Pancreas (tissue), 10 donors: ENCODE measurements at regions not wholly inside any gene's neighbourhood (a gene's known extent, or its start where the extent isn't known, plus 50 kb on each side); places are given as distances from the start of the nearest gene placed in this dataset.

Source experiments
- ATAC-seq, 4 donors: fragments of 200-7000 bp; cut with Tn5 transposase; one replicate each; pipeline versions ENCODE4 v1.8.0 to v1.9.1; 2020; ENCODE audit warnings: mild to moderate bottlenecking in 4 of 4, moderate library complexity in 4 of 4
- DNase-seq, 6 donors: peaks; one replicate each; pipeline ENCODE4 v3.0.0-alpha.2; 2020
- FAIRE-seq: peaks from 2 replicates; lab custom pipeline; 2012; peaks lifted over from hg19 to GRCh38; lab: Jason Lieb, UNC
- H3K27ac ChIP-seq, 4 donors: fragments of 200-600 bp; sonication (generic); 1 replicate in 3 of 4; 2 replicates in 1 of 4; pipeline versions ENCODE4 v1.5.0 to v1.8.0; 2020
- H3K27me3 ChIP-seq, 4 donors: fragments of 200-600 bp; one replicate each; pipeline ENCODE4 v1.8.0; 2021
- H3K36me3 ChIP-seq, 3 donors: fragments of 200-600 bp; sonication (generic) in 1 of 3; one replicate each; pipeline versions ENCODE4 v1.5.0 to v1.8.0; 2020 to 2021
- H3K4me1 ChIP-seq, 3 donors: fragments of 200-600 bp; one replicate each; pipeline ENCODE4 v1.8.0; 2021
- H3K4me3 ChIP-seq, 4 donors: fragments of 200-600 bp; sonication (generic) in 2 of 4; one replicate each; pipeline versions ENCODE4 v1.5.0 to v1.8.0; 2020 to 2021
- H3K9me3 ChIP-seq, 4 donors: fragments of 200-600 bp; one replicate each; pipeline ENCODE4 v1.8.0; 2021
- CTCF ChIP-seq, 4 donors: fragments of 200-600 bp; sonication (generic) in 3 of 4; IDR thresholded peaks; one replicate each; pipeline versions ENCODE4 v1.5.0 to v1.8.0; 2021; ENCODE audit warnings: antibody characterized with exemption in 4 of 4
- WGBS, 2 donors: extraction: QIAGEN DNeasy Blood & Tissue Kit; methylation state at CpG; one replicate each; pipeline ENCODE4 v1.1.7; 2013; 5-methylcytosine and 5-hydroxymethylcytosine counted together
- intact Hi-C, 3 donors: fragments of 100-400 bp; cut with DNase I; formaldehyde crosslinking; loops; one replicate each; pipeline versions ENCODE4 v1.11.1 to v1.14.2; 2022
- donor health status: healthy with polysubstance abuse.
- donor health status: DM: no; HTN: no; CAD: no; lungs with moderate emphysema.
- donor health status: DM: no; HTN: no; CAD: no.
- donor health status: control.
- donor health status: control.
- donor health status: Bipolar disorder and iron deficiency.
- donor health status: DM: yes; HTN: yes; CAD: no.
- donor health status: DM: no; HTN: no; CAD: no.
- donor health status: DM: no; HTN: no; CAD: no.
- donor health status: DM: yes; HTN: yes; CAD: no.

- Histone ChIP-seq H3K4me1 (no peaks in the 10 kb centered on the region), H3K36me3 (no peaks in the 10 kb centered on the region), H3K9me3 (no peaks in the 10 kb centered on the region), H3K4me3 (no peak overlapping the region), H3K27ac (no peak overlapping the region), H3K27me3 (no peaks in the 10 kb centered on the region)
- DNase-seq (no peak), FAIRE-seq (no peak), ATAC-seq (no peak)
- intact Hi-C loops: no loop called here
- 41 to 48% methylated on average over 8 of the region's 8 CpGs for WGBS, 2 donors
- no peak for TF ChIP-seq CTCF (IDR thresholded peaks at IDR 0.05)
Measured at GRCh38 chr14:98924046-98924445, 348.0 kb downstream of the BCL11B start.

GRCh38 chr14:98925354-98926040, 346.5 kb downstream of the BCL11B start:
- Histone ChIP-seq H3K9me3 (no peaks in the 10 kb centered on the region), H3K27me3 (no peaks in the 10 kb centered on the region), H3K4me1 (no peaks in the 10 kb centered on the region), H3K27ac (no peak overlapping the region), H3K4me3 (no peak overlapping the region), H3K36me3 (no peaks in the 10 kb centered on the region)
- TF ChIP-seq CTCF (IDR thresholded peaks at IDR 0.05): no peak
- ATAC-seq (no peak), FAIRE-seq (no peak), DNase-seq (no peak)
- intact Hi-C loops: no loop called here
- 69 to 74% methylated on average over 7 of the region's 7 CpGs for WGBS, 2 donors

GRCh38 chr14:98926146-98926545, 345.9 kb downstream of the BCL11B start:
- FAIRE-seq: no peak
- no peak overlapping the region for H3K4me3 ChIP-seq
- WGBS, 2 donors: 59 to 72% methylated on average over 11 of the region's 11 CpGs
- TF ChIP-seq CTCF (IDR thresholded peaks at IDR 0.05): no peak
- intact Hi-C loops: no loop called here
- H3K27me3 ChIP-seq: no peaks in the 10 kb centered on the region
- DNase-seq: no peak
- H3K4me1 ChIP-seq: no peaks in the 10 kb centered on the region
- no peaks in the 10 kb centered on the region for H3K36me3 ChIP-seq
- no peaks in the 10 kb centered on the region for H3K9me3 ChIP-seq
- ATAC-seq: no peak
- no peak overlapping the region for H3K27ac ChIP-seq

- DNase-seq (no peak), FAIRE-seq (no peak), ATAC-seq (no peak)
- Histone ChIP-seq H3K9me3 (no peaks in the 10 kb centered on the region), H3K36me3 (no peaks in the 10 kb centered on the region), H3K27me3 (no peaks in the 10 kb centered on the region), H3K4me3 (no peak overlapping the region), H3K4me1 (no peaks in the 10 kb centered on the region), H3K27ac (no peak overlapping the region)
- intact Hi-C loops: no loop called here
- WGBS, 2 donors: 57 to 76% methylated on average over 4 of the region's 4 CpGs
- no peak for TF ChIP-seq CTCF (IDR thresholded peaks at IDR 0.05)
Measured at GRCh38 chr14:98926801-98927200, 345.2 kb downstream of the BCL11B start.

- H3K36me3 ChIP-seq: no peaks in the 10 kb centered on the region
- no peak for FAIRE-seq
- no peak overlapping the region for H3K4me3 ChIP-seq
- no peaks in the 10 kb centered on the region for H3K9me3 ChIP-seq
- no peak for TF ChIP-seq CTCF (IDR thresholded peaks at IDR 0.05)
- H3K27ac ChIP-seq: no peak overlapping the region
- intact Hi-C loops: no loop called here
- no peaks in the 10 kb centered on the region for H3K4me1 ChIP-seq
- 68 to 79% methylated on average over 9 of the region's 9 CpGs for WGBS, 2 donors
- DNase-seq: no peak
- no peaks in the 10 kb centered on the region for H3K27me3 ChIP-seq
- no peak for ATAC-seq
Measured at GRCh38 chr14:98927986-98928385, 344.0 kb downstream of the BCL11B start.
